PC-9 (cell line): ENCODE measurements at regions not wholly inside any gene's neighbourhood (a gene's known extent, or its start where the extent isn't known, plus 50 kb on each side); places are given as distances from the start of the nearest gene placed in this dataset.

Experiments
- EZH2 ChIP-seq: fragments of 200-600 bp; sonication (generic); IDR thresholded peaks from 2 replicates; pipeline ENCODE4 v1.8.0; 2017; ENCODE audit warnings: antibody characterized with exemption, low read depth
- TF ChIP-seq, protein P1 (sequence below): fragments of 200-600 bp; sonication (generic); conservative IDR thresholded peaks from 2 replicates; pipeline ENCODE4 v1.6.1; 2017; ENCODE audit warnings: mixed run types, antibody characterized with exemption, mild to moderate bottlenecking, moderate library complexity

DNA sequence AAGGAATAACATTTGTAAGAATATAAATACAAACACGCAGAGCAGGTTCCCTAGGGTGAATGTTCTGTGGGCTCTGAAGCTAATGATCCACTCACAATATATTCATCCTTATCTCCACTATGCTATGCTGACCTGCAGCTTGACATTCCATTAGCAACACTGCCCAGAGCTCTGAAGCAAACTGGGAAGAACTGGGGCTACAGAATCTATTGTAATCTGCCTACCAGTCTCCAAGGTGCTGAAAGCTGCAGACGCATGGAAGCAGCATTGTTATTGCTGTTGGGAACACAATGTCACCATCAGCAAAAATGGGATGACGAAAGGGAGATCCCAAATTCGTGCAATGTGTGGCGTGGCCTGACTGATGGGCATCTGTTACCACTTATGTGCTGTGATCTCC is 316.7 kb upstream of the RORA start:
- TF ChIP-seq, protein P1, sequence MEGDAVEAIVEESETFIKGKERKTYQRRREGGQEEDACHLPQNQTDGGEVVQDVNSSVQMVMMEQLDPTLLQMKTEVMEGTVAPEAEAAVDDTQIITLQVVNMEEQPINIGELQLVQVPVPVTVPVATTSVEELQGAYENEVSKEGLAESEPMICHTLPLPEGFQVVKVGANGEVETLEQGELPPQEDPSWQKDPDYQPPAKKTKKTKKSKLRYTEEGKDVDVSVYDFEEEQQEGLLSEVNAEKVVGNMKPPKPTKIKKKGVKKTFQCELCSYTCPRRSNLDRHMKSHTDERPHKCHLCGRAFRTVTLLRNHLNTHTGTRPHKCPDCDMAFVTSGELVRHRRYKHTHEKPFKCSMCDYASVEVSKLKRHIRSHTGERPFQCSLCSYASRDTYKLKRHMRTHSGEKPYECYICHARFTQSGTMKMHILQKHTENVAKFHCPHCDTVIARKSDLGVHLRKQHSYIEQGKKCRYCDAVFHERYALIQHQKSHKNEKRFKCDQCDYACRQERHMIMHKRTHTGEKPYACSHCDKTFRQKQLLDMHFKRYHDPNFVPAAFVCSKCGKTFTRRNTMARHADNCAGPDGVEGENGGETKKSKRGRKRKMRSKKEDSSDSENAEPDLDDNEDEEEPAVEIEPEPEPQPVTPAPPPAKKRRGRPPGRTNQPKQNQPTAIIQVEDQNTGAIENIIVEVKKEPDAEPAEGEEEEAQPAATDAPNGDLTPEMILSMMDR: no peak
- no peak for TF ChIP-seq EZH2
